Uterus (tissue), 3 donors: ENCODE measurements at regions not wholly inside any gene's neighbourhood (a gene's known extent, or its start where the extent isn't known, plus 50 kb on each side); places are given as distances from the start of the nearest gene placed in this dataset.

ENCODE experiments used
- DNase-seq, 2 donors: peaks; one replicate each; pipeline ENCODE4 v3.0.0-alpha.2; 2019 to 2020
- H3K27ac ChIP-seq, 2 donors: fragments of 200-600 bp; sonication (generic); 1 replicate in 1 of 2; 2 replicates in 1 of 2; pipeline ENCODE4 v1.5.1; 2016 to 2018
- H3K27me3 ChIP-seq, 2 donors: fragments of 200-600 bp; sonication (generic); one replicate each; pipeline ENCODE4 v1.5.1; 2018 to 2019; ENCODE audit warnings: control low read depth in 1 of 2
- H3K36me3 ChIP-seq, 2 donors: fragments of 200-600 bp; sonication (generic); one replicate each; pipeline ENCODE4 v1.5.1; 2019; ENCODE audit warnings: control low read depth in 1 of 2
- H3K4me1 ChIP-seq, 2 donors: fragments of 200-600 bp; sonication (generic); one replicate each; pipeline ENCODE4 v1.5.1; 2018 to 2019; ENCODE audit warnings: control low read depth in 1 of 2
- H3K4me3 ChIP-seq, 2 donors: fragments of 200-600 bp; sonication (generic); 1 replicate in 1 of 2; 2 replicates in 1 of 2; pipeline ENCODE4 v1.5.1; 2018 to 2019; ENCODE audit warnings: mild to moderate bottlenecking in 1 of 2
- H3K9me3 ChIP-seq, 2 donors: fragments of 200-600 bp; sonication (generic); one replicate each; pipeline ENCODE4 v1.5.1; 2019; ENCODE audit warnings: control low read depth in 1 of 2
- POLR2A ChIP-seq, 2 donors: fragments of 450-650 bp; IDR thresholded peaks; one replicate each; pipeline ENCODE4 v1.6.1; 2016; ENCODE audit warnings: antibody characterized with exemption in 2 of 2, mild to moderate bottlenecking in 1 of 2, moderate library complexity in 1 of 2
- intact Hi-C: fragments of 100-400 bp; cut with DNase I; formaldehyde crosslinking; loops from one replicate; pipeline ENCODE4 v1.15.1; 2023; ENCODE audit warnings: low total_unique reads
- TF ChIP-seq, protein P1 (sequence below), 4 experiments: fragments of 200-600 bp in 2 of 4; fragments of 450-650 bp in 2 of 4; sonication (generic) in 2 of 4; IDR thresholded peaks; one replicate each; pipeline ENCODE4 v1.5.1; 2016 to 2019; ENCODE audit warnings: antibody characterized with exemption in 4 of 4, mild to moderate bottlenecking in 2 of 4, moderate library complexity in 1 of 4
- donor health status: DM: yes; HTN: yes; CAD: no.

DNA sequence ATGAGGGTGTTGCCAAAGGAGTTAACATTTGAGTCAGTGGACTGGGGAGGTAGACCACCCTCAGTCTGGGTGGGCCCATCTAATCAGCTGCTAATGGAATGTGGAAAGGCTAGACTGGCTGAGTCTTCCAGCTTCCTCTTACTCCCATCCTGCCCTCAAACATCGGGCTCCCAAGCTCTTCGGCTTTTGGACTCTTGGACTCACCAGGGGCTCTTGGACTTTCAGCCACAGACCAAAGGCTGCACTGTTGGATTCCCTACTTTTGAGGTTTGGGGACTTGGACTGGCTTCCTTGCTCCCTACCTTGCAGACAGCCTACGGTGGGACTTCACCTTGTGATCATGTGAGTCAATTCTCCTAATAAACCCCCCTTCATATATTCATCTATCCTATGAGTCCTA is 276.6 kb upstream of the DIO3 start:
- DNase-seq: no peak

DNA sequence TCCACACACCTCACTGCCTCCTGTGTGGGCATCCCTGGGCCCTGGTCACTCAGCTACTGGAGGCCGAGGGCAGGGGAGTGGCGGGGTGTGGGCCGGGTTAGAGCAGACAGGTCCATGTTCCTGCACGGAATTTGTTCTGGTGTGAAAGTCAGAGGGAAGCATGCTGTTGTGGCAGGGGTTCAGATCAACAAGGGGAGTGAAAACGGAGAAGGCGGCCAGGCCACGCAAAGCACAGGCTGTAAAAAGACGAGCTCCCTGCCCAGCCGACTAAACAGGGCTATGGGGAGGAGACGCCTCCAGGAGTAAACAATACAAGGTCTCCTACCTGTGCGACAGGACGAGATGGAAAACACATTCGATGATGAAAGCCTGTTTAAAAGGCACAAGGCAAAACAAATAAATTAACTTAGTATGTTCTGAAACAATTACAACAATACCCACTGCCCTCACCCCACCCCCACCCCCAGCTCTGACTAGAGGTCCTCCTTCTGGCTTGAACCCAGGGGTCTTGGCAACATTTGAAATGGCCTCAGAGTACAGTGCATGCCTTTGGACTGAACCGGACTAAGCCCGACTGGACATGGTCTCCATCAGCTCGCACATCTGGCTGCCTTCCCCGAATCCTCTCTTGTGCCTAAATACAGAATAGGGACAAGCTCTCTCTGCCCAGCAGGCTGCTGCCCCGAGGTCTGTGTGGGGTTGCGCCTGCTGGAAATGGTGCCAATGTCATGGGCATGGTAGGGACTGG is 274.9 kb upstream of the DIO3 start:
- intact Hi-C loops: no loop called here
- Histone ChIP-seq H3K27ac (peak overlapping the region in 1 of 2 donors; percentile 73), H3K9me3 (no peaks in the 10 kb centered on the region), H3K27me3 (no peaks in the 10 kb centered on the region), H3K4me3 (no peak overlapping the region), H3K4me1 (no peaks in the 10 kb centered on the region), H3K36me3 (no peaks in the 10 kb centered on the region)
- TF ChIP-seq, protein P1, sequence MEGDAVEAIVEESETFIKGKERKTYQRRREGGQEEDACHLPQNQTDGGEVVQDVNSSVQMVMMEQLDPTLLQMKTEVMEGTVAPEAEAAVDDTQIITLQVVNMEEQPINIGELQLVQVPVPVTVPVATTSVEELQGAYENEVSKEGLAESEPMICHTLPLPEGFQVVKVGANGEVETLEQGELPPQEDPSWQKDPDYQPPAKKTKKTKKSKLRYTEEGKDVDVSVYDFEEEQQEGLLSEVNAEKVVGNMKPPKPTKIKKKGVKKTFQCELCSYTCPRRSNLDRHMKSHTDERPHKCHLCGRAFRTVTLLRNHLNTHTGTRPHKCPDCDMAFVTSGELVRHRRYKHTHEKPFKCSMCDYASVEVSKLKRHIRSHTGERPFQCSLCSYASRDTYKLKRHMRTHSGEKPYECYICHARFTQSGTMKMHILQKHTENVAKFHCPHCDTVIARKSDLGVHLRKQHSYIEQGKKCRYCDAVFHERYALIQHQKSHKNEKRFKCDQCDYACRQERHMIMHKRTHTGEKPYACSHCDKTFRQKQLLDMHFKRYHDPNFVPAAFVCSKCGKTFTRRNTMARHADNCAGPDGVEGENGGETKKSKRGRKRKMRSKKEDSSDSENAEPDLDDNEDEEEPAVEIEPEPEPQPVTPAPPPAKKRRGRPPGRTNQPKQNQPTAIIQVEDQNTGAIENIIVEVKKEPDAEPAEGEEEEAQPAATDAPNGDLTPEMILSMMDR (IDR thresholded peaks at IDR 0.05): no peak
- TF ChIP-seq POLR2A (IDR thresholded peaks at IDR 0.05): no peak
- DNase-seq: peak; percentile 52 to 85

More for the DNA sequence above, 276.6 kb upstream of the DIO3 start:
- Histone ChIP-seq H3K4me3 (no peak overlapping the region), H3K36me3 (no peaks in the 10 kb centered on the region), H3K4me1 (no peaks in the 10 kb centered on the region), H3K27me3 (no peaks in the 10 kb centered on the region), H3K27ac (no peak overlapping the region), H3K9me3 (no peaks in the 10 kb centered on the region)
- intact Hi-C loops: no loop called here
- TF ChIP-seq, protein P1 (IDR thresholded peaks at IDR 0.05): no peak
- TF ChIP-seq POLR2A (IDR thresholded peaks at IDR 0.05): no peak

GRCh38 chr14:101288436-101289229 is 272.7 kb upstream of the DIO3 start:
- Histone ChIP-seq H3K4me1 (no peaks in the 10 kb centered on the region), H3K4me3 (no peak overlapping the region), H3K36me3 (no peaks in the 10 kb centered on the region), H3K27me3 (no peaks in the 10 kb centered on the region), H3K27ac (no peak overlapping the region), H3K9me3 (no peaks in the 10 kb centered on the region)
- DNase-seq: peak; percentile 53 to 54
- intact Hi-C loops: no loop called here
- TF ChIP-seq POLR2A (IDR thresholded peaks at IDR 0.05): no peak
- TF ChIP-seq, protein P1 (IDR thresholded peaks at IDR 0.05): no peak

DNA sequence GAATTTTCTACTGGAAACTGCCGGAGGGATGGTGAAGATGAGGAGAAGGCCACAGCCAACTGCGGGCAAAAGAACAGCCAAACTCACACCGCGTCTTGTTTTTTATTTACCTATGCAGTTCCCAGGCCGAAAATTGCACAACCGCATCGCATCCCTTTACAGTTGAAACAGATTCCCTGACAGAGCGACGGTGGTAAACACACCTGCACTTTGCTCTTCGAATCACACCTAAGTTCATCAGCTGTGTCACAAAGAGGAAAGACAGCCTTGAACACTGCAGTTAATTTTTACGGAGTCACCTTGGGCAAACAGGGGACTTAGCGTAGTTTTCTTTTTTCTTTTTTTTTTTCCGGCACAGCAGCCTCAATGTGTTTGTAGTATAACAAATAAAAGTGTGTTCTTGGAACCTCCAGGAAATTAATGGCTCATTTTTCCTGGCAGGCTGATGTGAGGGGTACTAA is 272.0 kb upstream of the DIO3 start:
- Histone ChIP-seq H3K36me3 (no peaks in the 10 kb centered on the region), H3K27ac (no peak overlapping the region), H3K4me3 (no peak overlapping the region), H3K27me3 (no peaks in the 10 kb centered on the region), H3K4me1 (no peaks in the 10 kb centered on the region), H3K9me3 (no peaks in the 10 kb centered on the region)
- intact Hi-C loops: no loop called here
- TF ChIP-seq, protein P1 (IDR thresholded peaks at IDR 0.05): no peak
- TF ChIP-seq POLR2A (IDR thresholded peaks at IDR 0.05): no peak
- DNase-seq: no peak

DNA sequence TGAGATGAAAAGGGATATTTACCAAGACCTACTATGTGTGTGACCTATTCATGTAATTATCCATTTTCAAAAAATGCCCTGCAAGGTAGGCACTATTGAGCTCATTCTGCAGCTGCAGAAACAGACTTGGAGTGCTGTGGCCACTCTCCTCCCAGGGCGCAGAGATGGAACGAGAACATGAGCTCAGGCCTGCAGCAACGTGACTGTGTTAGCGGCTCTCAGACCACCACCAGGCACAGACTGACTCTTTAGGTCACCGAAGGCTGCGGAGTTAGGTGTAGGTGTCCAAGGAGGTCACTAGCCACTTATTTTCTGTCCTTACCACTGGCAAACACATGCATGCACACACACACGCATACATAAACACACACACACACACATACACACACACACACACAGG is 271.4 kb upstream of the DIO3 start:
- intact Hi-C loops: no loop called here
- H3K4me1 ChIP-seq: no peaks in the 10 kb centered on the region
- no peaks in the 10 kb centered on the region for H3K27me3 ChIP-seq
- no peak for DNase-seq
- H3K36me3 ChIP-seq: no peaks in the 10 kb centered on the region
- no peak overlapping the region for H3K4me3 ChIP-seq
- no peak overlapping the region for H3K27ac ChIP-seq
- H3K9me3 ChIP-seq: no peaks in the 10 kb centered on the region
- TF ChIP-seq, protein P1 (IDR thresholded peaks at IDR 0.05): no peak
- TF ChIP-seq POLR2A (IDR thresholded peaks at IDR 0.05): no peak
